NT2/D1 (cell line): ENCODE measurements at regions not wholly inside any gene's neighbourhood (a gene's known extent, or its start where the extent isn't known, plus 50 kb on each side); places are given as distances from the start of the nearest gene placed in this dataset.

ENCODE experiments used
- DNase-seq: peaks from one replicate; pipeline ENCODE4 v3.0.0-alpha.2; 2011; ENCODE audit warnings: low read depth, low spot score
- H3K27me3 ChIP-seq: 2 replicates; pipeline ENCODE4 v1.6.0; 2011; ENCODE audit warnings: mild to moderate bottlenecking; ENCODE audit not compliant: insufficient read length, insufficient read depth
- H3K36me3 ChIP-seq: 2 replicates; pipeline ENCODE4 v1.6.1; 2011; ENCODE audit warnings: mild to moderate bottlenecking, low read length, mixed read lengths; ENCODE audit not compliant: insufficient read depth, insufficient read length
- H3K4me1 ChIP-seq: 2 replicates; pipeline ENCODE4 v1.5.1; 2011; ENCODE audit not compliant: insufficient read depth, insufficient read length
- H3K4me3 ChIP-seq: 2 replicates; pipeline ENCODE4 v1.5.1; 2011; ENCODE audit warnings: low read depth; ENCODE audit not compliant: insufficient read length
- H3K9ac ChIP-seq: 2 replicates; pipeline ENCODE4 v1.6.0; 2011; ENCODE audit warnings: low read depth; ENCODE audit not compliant: insufficient read length
- H3K9me3 ChIP-seq: 2 replicates; pipeline ENCODE4 v1.5.1; 2011; ENCODE audit warnings: mild to moderate bottlenecking, low read length; ENCODE audit not compliant: insufficient read depth
- SUZ12 ChIP-seq: IDR thresholded peaks from 2 replicates; pipeline ENCODE4 v1.6.1; 2011; ENCODE audit not compliant: insufficient read length, insufficient read depth; ENCODE audit errors: extremely low read depth
- YY1 ChIP-seq: IDR thresholded peaks from 2 replicates; pipeline ENCODE4 v1.6.1; 2011; ENCODE audit not compliant: insufficient read length, insufficient read depth
- ZNF274 ChIP-seq: IDR thresholded peaks from 2 replicates; pipeline ENCODE4 v1.6.1; 2011; ENCODE audit warnings: mild to moderate bottlenecking, low read depth, low read length

DNA sequence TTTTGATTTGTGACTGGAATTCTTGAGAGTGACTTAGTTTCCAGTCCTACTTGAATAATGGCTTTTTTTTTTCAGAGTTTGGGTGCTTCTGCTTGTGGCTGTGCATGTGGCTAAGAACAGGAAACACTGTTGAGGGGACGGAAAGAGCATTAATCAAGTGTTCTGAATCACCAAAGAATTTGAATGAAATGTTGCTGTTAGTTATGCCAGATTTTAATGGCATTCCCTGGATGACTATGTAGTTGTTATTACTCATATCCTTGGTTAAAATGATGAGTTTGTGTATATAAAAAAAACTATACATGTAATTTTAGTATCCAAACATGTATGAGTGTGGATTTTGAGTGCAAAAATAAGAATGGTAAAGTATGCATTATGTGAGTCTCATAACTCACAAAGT lies 347.9 kb downstream of the BCAT1 start:
- Histone ChIP-seq H3K27me3 (no peaks in the 10 kb centered on the region), H3K4me3 (no peak overlapping the region), H3K9ac (no peak overlapping the region), H3K9me3 (no peaks in the 10 kb centered on the region), H3K4me1 (no peaks in the 10 kb centered on the region), H3K36me3 (no peaks in the 10 kb centered on the region)
- TF ChIP-seq SUZ12 (no peak), ZNF274 (no peak), YY1 (no peak)
- DNase-seq: no peak

GRCh38 chr12:24600551-24600950 lies 348.4 kb downstream of the BCAT1 start:
- H3K27me3 ChIP-seq: no peaks in the 10 kb centered on the region
- no peak for DNase-seq
- H3K36me3 ChIP-seq: no peaks in the 10 kb centered on the region
- no peaks in the 10 kb centered on the region for H3K9me3 ChIP-seq
- no peaks in the 10 kb centered on the region for H3K4me1 ChIP-seq
- H3K9ac ChIP-seq: no peak overlapping the region
- no peak overlapping the region for H3K4me3 ChIP-seq
- TF ChIP-seq ZNF274 (no peak), YY1 (no peak), SUZ12 (no peak)

DNA sequence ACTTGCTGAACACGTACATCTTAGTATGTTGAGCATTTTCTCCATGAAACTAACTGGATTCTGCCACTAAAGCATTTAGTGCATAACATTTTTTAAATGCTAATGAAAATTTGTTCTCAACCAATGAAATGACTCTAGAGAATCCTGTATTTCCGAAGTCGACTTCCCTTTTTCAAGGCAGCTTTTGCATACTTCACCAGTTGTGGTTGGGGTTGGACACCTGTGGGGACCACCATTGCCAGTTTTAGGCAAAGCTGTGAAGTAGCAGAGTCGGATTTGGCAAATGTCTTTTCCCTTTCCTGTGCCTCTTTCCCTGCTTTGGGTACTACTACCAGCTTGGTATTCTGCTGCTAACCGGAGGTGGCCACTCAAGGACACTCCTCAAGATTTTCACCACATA lies 349.2 kb downstream of the BCAT1 start:
- Histone ChIP-seq H3K9ac (no peak overlapping the region), H3K36me3 (no peaks in the 10 kb centered on the region), H3K27me3 (no peaks in the 10 kb centered on the region), H3K4me3 (no peak overlapping the region), H3K9me3 (no peaks in the 10 kb centered on the region), H3K4me1 (no peaks in the 10 kb centered on the region)
- no peak for DNase-seq
- no peak for TF ChIP-seq YY1
- TF ChIP-seq SUZ12: no peak
- no peak for TF ChIP-seq ZNF274

DNA sequence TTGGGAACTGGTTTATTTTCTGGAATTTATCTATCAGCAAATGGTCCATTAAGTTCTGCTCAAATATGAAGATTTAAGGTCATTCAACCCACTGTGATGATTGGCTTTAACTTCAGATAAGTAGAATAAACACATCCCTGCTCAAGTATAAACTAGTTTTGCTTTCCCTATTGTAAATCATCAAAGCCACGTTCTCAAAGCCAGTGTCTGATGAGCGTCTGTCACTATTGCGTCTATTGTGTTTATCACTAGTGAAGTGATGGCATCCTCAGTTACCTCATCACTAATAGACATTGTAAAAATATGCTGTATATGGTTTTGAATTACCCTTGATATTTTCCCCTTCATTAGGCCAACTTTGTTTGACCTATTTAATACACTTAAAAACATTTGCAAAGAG lies 351.3 kb downstream of the BCAT1 start:
- DNase-seq: no peak
- Histone ChIP-seq H3K9ac (no peak overlapping the region), H3K27me3 (no peaks in the 10 kb centered on the region), H3K4me1 (no peaks in the 10 kb centered on the region), H3K36me3 (no peaks in the 10 kb centered on the region), H3K4me3 (no peak overlapping the region), H3K9me3 (no peaks in the 10 kb centered on the region)
- TF ChIP-seq YY1: no peak

DNA sequence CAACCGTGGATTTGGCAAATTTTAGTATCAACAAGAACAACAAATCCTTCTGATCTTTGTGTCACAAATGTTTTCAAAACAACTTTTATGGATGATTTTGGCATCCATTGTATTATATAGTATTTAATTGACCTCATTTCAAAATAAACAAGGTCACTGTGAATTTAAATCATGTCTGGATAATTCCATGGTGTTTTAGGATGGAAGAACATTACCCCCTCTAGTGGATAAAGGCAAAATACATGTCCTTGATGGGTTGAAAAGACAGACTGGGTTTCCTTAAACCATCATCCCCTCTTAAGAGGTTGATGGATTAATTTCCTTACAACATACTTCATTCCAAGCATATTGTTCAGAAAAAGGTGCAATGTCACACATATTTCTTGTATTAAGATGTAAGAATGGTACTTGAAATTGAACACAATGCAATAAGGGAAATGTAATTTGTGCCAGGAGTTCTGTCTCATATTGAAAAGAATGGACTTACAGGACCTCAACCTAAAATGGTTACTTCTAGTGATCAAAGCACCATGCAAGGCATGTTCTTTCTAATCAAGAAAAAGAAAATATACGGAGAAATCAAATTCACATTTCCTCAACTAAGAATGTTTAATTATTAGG lies 352.0 kb downstream of the BCAT1 start:
- no peaks in the 10 kb centered on the region for H3K4me1 ChIP-seq
- H3K9ac ChIP-seq: no peak overlapping the region
- peak; percentile 81 for DNase-seq
- TF ChIP-seq ZNF274 (no peak), SUZ12 (no peak), YY1 (no peak)
- no peaks in the 10 kb centered on the region for H3K9me3 ChIP-seq
- H3K27me3 ChIP-seq: no peaks in the 10 kb centered on the region
- H3K36me3 ChIP-seq: no peaks in the 10 kb centered on the region
- no peak overlapping the region for H3K4me3 ChIP-seq

DNA sequence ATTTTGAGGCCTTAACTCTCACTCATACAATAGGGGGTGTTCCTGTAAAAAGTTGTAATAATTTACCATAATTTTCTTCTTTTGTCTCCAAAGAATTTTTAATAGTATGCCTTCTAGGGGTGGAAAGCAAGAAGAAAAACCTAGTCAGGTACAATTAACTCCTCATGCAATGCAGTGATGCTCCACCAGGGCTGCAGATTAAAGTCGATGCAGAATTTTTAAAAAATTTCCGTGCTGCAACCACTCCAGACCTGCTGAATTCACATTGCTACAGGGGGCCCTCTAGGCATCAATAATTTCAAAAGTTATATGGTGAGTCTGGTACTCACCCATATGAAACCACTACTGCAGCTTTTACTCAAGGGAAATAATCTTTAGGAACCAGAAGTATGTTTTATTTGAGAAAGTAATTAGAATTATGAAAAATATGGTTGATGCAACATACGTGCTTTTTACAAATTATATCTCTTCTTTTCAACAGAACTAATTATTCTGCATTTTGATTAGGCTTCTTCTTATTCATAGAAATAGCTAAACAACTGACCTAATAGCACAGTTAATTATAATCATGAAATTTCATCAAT lies 353.2 kb downstream of the BCAT1 start:
- H3K9me3 ChIP-seq: no peaks in the 10 kb centered on the region
- H3K4me1 ChIP-seq: no peaks in the 10 kb centered on the region
- H3K27me3 ChIP-seq: no peaks in the 10 kb centered on the region
- H3K4me3 ChIP-seq: no peak overlapping the region
- no peaks in the 10 kb centered on the region for H3K36me3 ChIP-seq
- TF ChIP-seq SUZ12 (no peak), ZNF274 (no peak), YY1 (no peak)
- no peak overlapping the region for H3K9ac ChIP-seq
- no peak for DNase-seq

- no peak overlapping the region for H3K4me3 ChIP-seq
- no peak for DNase-seq
- no peak for TF ChIP-seq SUZ12
- no peak for TF ChIP-seq YY1
- TF ChIP-seq ZNF274: no peak
Observed at GRCh38 chr12:24591715-24592440, 357.0 kb downstream of the BCAT1 start.

DNA sequence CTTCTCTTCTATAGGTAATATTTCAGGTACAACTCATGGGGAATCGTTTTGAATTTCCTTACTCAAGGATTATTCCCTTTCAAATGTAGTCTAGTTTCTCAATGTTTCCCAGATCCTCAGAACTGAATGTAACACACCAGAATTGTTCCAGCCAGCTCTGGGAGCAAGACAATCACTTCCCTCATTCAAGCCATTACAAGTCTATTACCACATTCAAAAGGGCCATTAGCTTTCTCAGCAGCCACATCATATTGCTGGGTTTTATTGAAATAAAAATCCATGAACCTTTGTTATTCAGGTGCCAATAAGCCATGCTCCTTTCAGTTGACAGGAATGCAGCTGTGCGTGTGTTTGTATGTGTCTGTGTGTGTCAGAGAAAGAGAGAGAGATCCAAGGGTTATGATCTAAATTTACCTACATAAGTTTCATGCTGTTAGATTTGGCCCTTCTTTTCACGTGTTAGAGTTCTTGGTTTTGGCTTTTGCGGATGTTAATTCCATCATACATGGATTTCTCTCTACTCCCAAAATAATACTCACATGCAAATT lies 357.7 kb downstream of the BCAT1 start:
- Histone ChIP-seq H3K9me3 (no peaks in the 10 kb centered on the region; the same call in 1 of the 2 replicates), H3K27me3 (no peaks in the 10 kb centered on the region), H3K9ac (no peak overlapping the region), H3K4me1 (no peaks in the 10 kb centered on the region), H3K36me3 (no peaks in the 10 kb centered on the region), H3K4me3 (no peak overlapping the region)
- no peak for TF ChIP-seq ZNF274
- DNase-seq: peak; percentile 74

More at GRCh38 chr12:24591715-24592440, 357.0 kb downstream of the BCAT1 start:
- H3K27me3 ChIP-seq: no peaks in the 10 kb centered on the region
- no peak overlapping the region for H3K9ac ChIP-seq
- no peaks in the 10 kb centered on the region for H3K36me3 ChIP-seq
- H3K9me3 ChIP-seq: no peaks in the 10 kb centered on the region
- H3K4me1 ChIP-seq: no peaks in the 10 kb centered on the region
